WTC11 (cell line): ENCODE measurements at regions not wholly inside any gene's neighbourhood (a gene's known extent, or its start where the extent isn't known, plus 50 kb on each side); places are given as distances from the start of the nearest gene placed in this dataset.

Experiments used
- ATAC-seq: fragments of 200-7000 bp; cut with Tn5 transposase; 2 replicates; pipeline ENCODE4 v1.10.0; 2021; ENCODE audit warnings: mild to moderate bottlenecking, moderate library complexity
- CTCF ChIA-PET: fragments of 300-600 bp; sonication (Branson Sonifier 250); formaldehyde crosslinking; loops from one replicate; lab custom pipeline; 2021; ENCODE audit warnings: antibody characterized with exemption; lab: Charles Lee
- POLR2A ChIA-PET: fragments of 350-600 bp; sonication (Branson Sonifier 250); formaldehyde crosslinking; loops from one replicate; lab custom pipeline; 2021; ENCODE audit warnings: antibody characterized with exemption; lab: Charles Lee
- DNase-seq: peaks from one replicate; pipeline ENCODE4 v3.0.0; 2021; ENCODE audit warnings: low spot score
- H3K27ac Mint-ChIP-seq: 2 replicates; pipeline ENCODE4 v1.8.0; 2021; ENCODE audit warnings: mixed read lengths
- H3K27me3 Mint-ChIP-seq: 2 replicates; pipeline ENCODE4 v1.8.0; 2021; ENCODE audit warnings: low read depth, mild to moderate bottlenecking, moderate library complexity, mixed read lengths
- H3K36me3 Mint-ChIP-seq: 2 replicates; pipeline ENCODE4 v1.8.0; 2021; ENCODE audit warnings: mixed read lengths
- H3K4me1 Mint-ChIP-seq: 2 replicates; pipeline ENCODE4 v1.8.0; 2022; ENCODE audit warnings: mixed read lengths
- H3K4me3 Mint-ChIP-seq: 2 replicates; pipeline ENCODE4 v1.8.0; 2021; ENCODE audit warnings: mild to moderate bottlenecking, moderate library complexity, mixed read lengths
- H3K9me3 Mint-ChIP-seq: 2 replicates; pipeline ENCODE4 v1.8.0; 2021; ENCODE audit warnings: mixed read lengths
- ATF3 ChIP-seq: sonication (generic); formaldehyde crosslinking; conservative IDR thresholded peaks from 2 replicates; pipeline ENCODE4 v1.8.1; 2022; ENCODE audit warnings: mild to moderate bottlenecking, missing genetic modification reagents
- CBFB ChIP-seq: sonication (generic); formaldehyde crosslinking; IDR thresholded peaks from 2 replicates; pipeline ENCODE4 v1.8.1; 2022; ENCODE audit warnings: mild to moderate bottlenecking, low read depth, missing genetic modification reagents
- ELF4 ChIP-seq: sonication (generic); formaldehyde crosslinking; IDR thresholded peaks from 2 replicates; pipeline ENCODE4 v1.8.1; 2022; ENCODE audit warnings: low read depth, mild to moderate bottlenecking, moderate library complexity, missing genetic modification reagents
- EMX1 ChIP-seq: fragments of 250-450 bp; sonication (Bioruptor Pico); IDR thresholded peaks from 2 replicates; pipeline ENCODE4 v1.8.0; 2021; ENCODE audit warnings: mild to moderate bottlenecking
- FOXP1 ChIP-seq: sonication (generic); formaldehyde crosslinking; IDR thresholded peaks from 2 replicates; pipeline ENCODE4 v1.8.0; 2022; ENCODE audit warnings: missing genetic modification reagents, mild to moderate bottlenecking, moderate library complexity, borderline replicate concordance
- IRF2 ChIP-seq: sonication (generic); formaldehyde crosslinking; IDR thresholded peaks from 2 replicates; pipeline ENCODE4 v1.8.0; 2022; ENCODE audit warnings: low read depth, missing genetic modification reagents, borderline replicate concordance
- JAZF1 ChIP-seq: fragments of 250-450 bp; sonication (Bioruptor Pico); IDR thresholded peaks from 2 replicates; pipeline ENCODE4 v1.9.0; 2021; ENCODE audit warnings: moderate library complexity, mild to moderate bottlenecking, inconsistent platforms
- NR2C2 ChIP-seq: sonication (generic); formaldehyde crosslinking; IDR thresholded peaks from 2 replicates; pipeline ENCODE4 v1.8.0; 2022; ENCODE audit warnings: mild to moderate bottlenecking, missing genetic modification reagents
- SMAD3 ChIP-seq: sonication (generic); formaldehyde crosslinking; IDR thresholded peaks from 2 replicates; pipeline ENCODE4 v1.8.0; 2022; ENCODE audit warnings: missing genetic modification reagents, mild to moderate bottlenecking, borderline replicate concordance
- TEAD1 ChIP-seq: sonication (generic); formaldehyde crosslinking; IDR thresholded peaks from 2 replicates; pipeline ENCODE4 v1.8.0; 2022; ENCODE audit warnings: mild to moderate bottlenecking, missing genetic modification reagents
- ZBTB21 ChIP-seq: sonication (generic); formaldehyde crosslinking; IDR thresholded peaks from 2 replicates; pipeline ENCODE4 v1.8.1; 2023; ENCODE audit warnings: mild to moderate bottlenecking, missing genetic modification reagents, borderline replicate concordance
- ZNF219 ChIP-seq: sonication (generic); formaldehyde crosslinking; IDR thresholded peaks from 2 replicates; pipeline ENCODE4 v1.8.0; 2023; ENCODE audit warnings: missing genetic modification reagents, mild to moderate bottlenecking, borderline replicate concordance
- ZNF512 ChIP-seq: sonication (generic); formaldehyde crosslinking; IDR thresholded peaks from 2 replicates; pipeline ENCODE4 v1.8.1; 2022; ENCODE audit warnings: missing genetic modification reagents, borderline replicate concordance
- TF ChIP-seq, protein P1 (sequence below): sonication (generic); formaldehyde crosslinking; IDR thresholded peaks from 2 replicates; pipeline ENCODE4 v1.8.0; 2022; ENCODE audit warnings: mild to moderate bottlenecking, missing genetic modification reagents
- TF ChIP-seq, protein P2 (sequence below): sonication (generic); formaldehyde crosslinking; IDR thresholded peaks from 2 replicates; pipeline ENCODE4 v1.8.0; 2023; ENCODE audit warnings: mild to moderate bottlenecking, missing genetic modification reagents
- TF ChIP-seq, protein P3 (sequence below): sonication (generic); formaldehyde crosslinking; IDR thresholded peaks from 2 replicates; pipeline ENCODE4 v1.8.1; 2022; ENCODE audit warnings: mild to moderate bottlenecking, missing genetic modification reagents, moderate library complexity, borderline replicate concordance

- H3K9me3 Mint-ChIP-seq: peaks cover 4% of the 10 kb centered on the region; the same call in 1 of the 2 replicates
- DNase-seq (no peak), ATAC-seq (no peak)
- no peak overlapping the region for H3K27ac Mint-ChIP-seq
- peaks cover 23% of the 10 kb centered on the region for H3K27me3 Mint-ChIP-seq
- H3K4me3 Mint-ChIP-seq: no peak overlapping the region
- H3K36me3 Mint-ChIP-seq: no peaks in the 10 kb centered on the region
- no peak for TF ChIP-seq CBFB (CRISPR knock-in tag)
- H3K4me1 Mint-ChIP-seq: no peaks in the 10 kb centered on the region
- POLR2A ChIA-PET: no interaction called here
- CTCF ChIA-PET: no interaction called here
Observed at GRCh38 chr22:26974034-26974433, 316.6 kb downstream of the MIAT start.

- peaks cover 17% of the 10 kb centered on the region for H3K27me3 Mint-ChIP-seq
- H3K4me1 Mint-ChIP-seq: no peaks in the 10 kb centered on the region
- TF ChIP-seq ZBTB21 (CRISPR knock-in tag) (no peak), EMX1 (CRISPR knock-in tag) (no peak), ELF4 (CRISPR knock-in tag) (no peak), SMAD3 (CRISPR knock-in tag) (no peak), JAZF1 (CRISPR knock-in tag) (no peak), NR2C2 (CRISPR knock-in tag) (no peak), ATF3 (CRISPR knock-in tag) (no peak), ZNF512 (CRISPR knock-in tag) (no peak), ZNF219 (no peak), IRF2 (CRISPR knock-in tag) (no peak), TEAD1 (CRISPR knock-in tag) (no peak), FOXP1 (no peak)
- TF ChIP-seq, protein P1, sequence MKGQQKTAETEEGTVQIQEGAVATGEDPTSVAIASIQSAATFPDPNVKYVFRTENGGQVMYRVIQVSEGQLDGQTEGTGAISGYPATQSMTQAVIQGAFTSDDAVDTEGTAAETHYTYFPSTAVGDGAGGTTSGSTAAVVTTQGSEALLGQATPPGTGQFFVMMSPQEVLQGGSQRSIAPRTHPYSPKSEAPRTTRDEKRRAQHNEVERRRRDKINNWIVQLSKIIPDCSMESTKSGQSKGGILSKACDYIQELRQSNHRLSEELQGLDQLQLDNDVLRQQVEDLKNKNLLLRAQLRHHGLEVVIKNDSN (CRISPR knock-in tag): no peak
- TF ChIP-seq, protein P2, sequence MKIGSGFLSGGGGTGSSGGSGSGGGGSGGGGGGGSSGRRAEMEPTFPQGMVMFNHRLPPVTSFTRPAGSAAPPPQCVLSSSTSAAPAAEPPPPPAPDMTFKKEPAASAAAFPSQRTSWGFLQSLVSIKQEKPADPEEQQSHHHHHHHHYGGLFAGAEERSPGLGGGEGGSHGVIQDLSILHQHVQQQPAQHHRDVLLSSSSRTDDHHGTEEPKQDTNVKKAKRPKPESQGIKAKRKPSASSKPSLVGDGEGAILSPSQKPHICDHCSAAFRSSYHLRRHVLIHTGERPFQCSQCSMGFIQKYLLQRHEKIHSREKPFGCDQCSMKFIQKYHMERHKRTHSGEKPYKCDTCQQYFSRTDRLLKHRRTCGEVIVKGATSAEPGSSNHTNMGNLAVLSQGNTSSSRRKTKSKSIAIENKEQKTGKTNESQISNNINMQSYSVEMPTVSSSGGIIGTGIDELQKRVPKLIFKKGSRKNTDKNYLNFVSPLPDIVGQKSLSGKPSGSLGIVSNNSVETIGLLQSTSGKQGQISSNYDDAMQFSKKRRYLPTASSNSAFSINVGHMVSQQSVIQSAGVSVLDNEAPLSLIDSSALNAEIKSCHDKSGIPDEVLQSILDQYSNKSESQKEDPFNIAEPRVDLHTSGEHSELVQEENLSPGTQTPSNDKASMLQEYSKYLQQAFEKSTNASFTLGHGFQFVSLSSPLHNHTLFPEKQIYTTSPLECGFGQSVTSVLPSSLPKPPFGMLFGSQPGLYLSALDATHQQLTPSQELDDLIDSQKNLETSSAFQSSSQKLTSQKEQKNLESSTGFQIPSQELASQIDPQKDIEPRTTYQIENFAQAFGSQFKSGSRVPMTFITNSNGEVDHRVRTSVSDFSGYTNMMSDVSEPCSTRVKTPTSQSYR (CRISPR knock-in tag): no peak
- TF ChIP-seq, protein P3, sequence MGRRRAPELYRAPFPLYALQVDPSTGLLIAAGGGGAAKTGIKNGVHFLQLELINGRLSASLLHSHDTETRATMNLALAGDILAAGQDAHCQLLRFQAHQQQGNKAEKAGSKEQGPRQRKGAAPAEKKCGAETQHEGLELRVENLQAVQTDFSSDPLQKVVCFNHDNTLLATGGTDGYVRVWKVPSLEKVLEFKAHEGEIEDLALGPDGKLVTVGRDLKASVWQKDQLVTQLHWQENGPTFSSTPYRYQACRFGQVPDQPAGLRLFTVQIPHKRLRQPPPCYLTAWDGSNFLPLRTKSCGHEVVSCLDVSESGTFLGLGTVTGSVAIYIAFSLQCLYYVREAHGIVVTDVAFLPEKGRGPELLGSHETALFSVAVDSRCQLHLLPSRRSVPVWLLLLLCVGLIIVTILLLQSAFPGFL (CRISPR knock-in tag): no peak
- no peaks in the 10 kb centered on the region for H3K36me3 Mint-ChIP-seq
- POLR2A ChIA-PET: no interaction called here
- DNase-seq (no peak), ATAC-seq (no peak; the same call in 1 of the 2 replicates)
- CTCF ChIA-PET: no interaction called here
- no peak overlapping the region for H3K4me3 Mint-ChIP-seq
- peaks cover 4% of the 10 kb centered on the region; the same call in 1 of the 2 replicates for H3K9me3 Mint-ChIP-seq
- no peak overlapping the region for H3K27ac Mint-ChIP-seq
Observed at GRCh38 chr22:26974914-26975803, 317.8 kb downstream of the MIAT start.
